Activated CD8-positive, alpha-beta memory T cell treated with anti-CD3 and anti-CD28 coated beads for 24 hours (primary cell): ENCODE measurements at regions not wholly inside any gene's neighbourhood (a gene's known extent, or its start where the extent isn't known, plus 50 kb on each side); places are given as distances from the start of the nearest gene placed in this dataset.
"Not testable (repeated sequence)": the region's sequence is repeated elsewhere in the genome, so short reads cannot be mapped to it uniquely, and the experiment has no call there.

ENCODE experiments used
- DNase-seq: peaks from one replicate; pipeline ENCODE4 v3.0.0-alpha.2; 2020

DNA sequence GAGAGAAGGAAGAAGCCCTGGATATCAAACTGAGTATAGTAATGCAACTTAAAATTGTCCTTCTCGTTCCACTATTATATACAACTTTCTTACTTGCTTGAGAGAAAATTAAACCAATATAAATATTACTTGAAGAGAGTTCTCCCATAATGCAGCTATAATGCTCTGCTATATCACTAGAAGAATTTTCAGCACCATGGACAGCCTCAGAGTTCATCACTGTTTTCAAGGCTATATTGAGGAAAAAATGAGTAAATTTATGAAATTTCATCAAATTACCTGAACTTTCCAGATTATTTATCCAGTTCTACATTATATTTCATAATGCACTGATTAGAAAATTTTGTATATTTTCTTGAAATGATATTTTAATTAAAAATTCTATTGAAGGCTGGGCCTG, 1053.5 kb upstream of the FAM98A start:
- no peak for DNase-seq

DNA sequence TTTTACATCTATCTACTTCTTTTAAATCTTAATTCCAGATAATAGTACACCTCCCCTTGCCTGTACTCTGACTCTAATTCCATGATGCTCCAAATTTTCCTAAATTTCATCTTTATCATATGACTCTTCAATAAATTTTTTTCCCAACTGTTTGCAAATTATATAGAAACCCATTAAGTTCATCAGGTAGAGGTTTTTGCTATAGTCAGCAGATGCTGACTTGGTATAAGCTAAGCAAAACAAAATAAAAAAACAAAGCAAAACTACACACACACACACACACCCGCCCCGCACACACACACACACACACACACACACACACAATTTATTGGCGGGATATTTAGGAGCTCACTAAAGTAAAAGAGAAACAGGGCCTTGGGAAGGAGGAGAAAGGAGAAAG, 1047.8 kb upstream of the FAM98A start:
- no peak for DNase-seq

DNA sequence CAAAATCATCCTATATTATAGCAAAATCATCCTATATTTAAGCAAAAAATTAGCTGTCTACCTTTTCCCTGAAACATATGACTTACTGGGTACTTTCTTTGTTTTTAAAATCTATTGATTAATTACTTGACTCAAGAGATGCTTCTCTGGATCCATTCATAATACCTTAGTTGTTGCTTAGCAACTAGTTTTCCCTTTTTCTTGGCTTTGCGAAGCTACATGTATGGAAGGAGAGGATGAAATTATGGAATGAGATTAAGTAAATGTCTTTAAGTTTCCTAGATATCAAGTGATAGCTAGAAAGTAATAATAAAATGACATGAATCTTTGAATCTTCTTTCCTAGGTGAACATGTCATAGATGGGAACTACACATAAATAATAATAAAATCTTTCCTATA, 1033.2 kb upstream of the FAM98A start:
- DNase-seq, result no peak

- DNase-seq, result no peak
Observed at GRCh38 chr2:34627003-34627402, 1027.9 kb upstream of the FAM98A start.

GRCh38 chr2:34604164-34604563, 1005.1 kb upstream of the FAM98A start:
- no peak for DNase-seq

- DNase-seq, result no peak
Observed at GRCh38 chr2:34602262-34602661, 1003.2 kb upstream of the FAM98A start.

- DNase-seq, result no peak
Observed at GRCh38 chr2:34601561-34601960, 1002.5 kb upstream of the FAM98A start.

DNA sequence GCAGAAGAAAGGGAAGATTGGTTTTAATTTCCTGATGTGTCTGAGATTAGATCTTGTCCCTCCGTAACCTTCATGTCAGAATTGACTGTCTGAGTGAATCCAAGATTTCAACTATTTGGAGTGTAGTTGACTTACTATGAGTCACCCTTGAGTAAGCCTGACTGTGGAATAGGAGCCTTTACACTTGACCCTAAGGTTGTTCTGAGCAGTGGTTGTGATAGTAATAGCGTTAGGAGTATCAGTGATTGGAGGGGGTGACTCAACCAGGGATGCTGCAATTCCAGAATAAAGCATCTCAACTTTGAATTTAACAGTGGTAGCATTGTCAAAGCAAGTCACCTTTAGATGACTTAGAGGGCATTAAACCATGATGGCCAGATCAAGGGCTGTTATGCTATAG, 979.5 kb upstream of the FAM98A start:
- DNase-seq, result no peak

DNA sequence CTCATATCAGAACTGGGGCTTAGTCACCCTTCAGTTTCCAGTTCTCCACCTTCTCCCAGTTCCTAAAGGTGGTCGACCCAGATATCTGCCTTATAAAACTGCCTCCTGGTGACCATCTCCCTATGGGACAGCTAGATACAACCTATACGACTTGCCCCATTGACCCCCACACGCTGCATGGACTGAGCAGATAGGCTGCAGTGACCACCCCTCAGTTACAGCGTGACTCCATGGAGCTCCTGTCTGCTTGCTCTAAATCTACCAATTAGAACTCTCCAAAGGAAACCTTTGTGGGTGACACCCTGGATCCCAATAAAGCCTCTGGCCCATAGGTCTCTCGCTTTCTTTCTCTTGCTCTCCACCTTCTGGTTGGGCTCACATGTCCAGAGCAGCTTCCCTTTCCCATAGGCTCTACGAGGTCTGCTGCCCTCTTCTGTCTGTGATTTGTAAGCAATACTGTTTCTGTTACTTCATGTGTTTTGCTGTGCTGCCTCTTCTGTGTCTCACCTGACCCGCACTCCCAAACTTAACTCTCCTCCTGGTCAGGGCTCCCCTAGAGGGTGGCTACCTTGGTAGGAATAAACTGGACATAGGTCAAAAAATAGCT, 971.3 kb upstream of the FAM98A start:
- no peak for DNase-seq

GRCh38 chr2:34567128-34567527, 968.0 kb upstream of the FAM98A start:
- DNase-seq, result no peak

- DNase-seq, result no peak
Observed at GRCh38 chr2:34552337-34552736, 953.2 kb upstream of the FAM98A start.

GRCh38 chr2:34549710-34550345, 950.7 kb upstream of the FAM98A start:
- DNase-seq, result no peak

- no peak for DNase-seq
Observed at GRCh38 chr2:34547900-34548299, 948.8 kb upstream of the FAM98A start.

DNA sequence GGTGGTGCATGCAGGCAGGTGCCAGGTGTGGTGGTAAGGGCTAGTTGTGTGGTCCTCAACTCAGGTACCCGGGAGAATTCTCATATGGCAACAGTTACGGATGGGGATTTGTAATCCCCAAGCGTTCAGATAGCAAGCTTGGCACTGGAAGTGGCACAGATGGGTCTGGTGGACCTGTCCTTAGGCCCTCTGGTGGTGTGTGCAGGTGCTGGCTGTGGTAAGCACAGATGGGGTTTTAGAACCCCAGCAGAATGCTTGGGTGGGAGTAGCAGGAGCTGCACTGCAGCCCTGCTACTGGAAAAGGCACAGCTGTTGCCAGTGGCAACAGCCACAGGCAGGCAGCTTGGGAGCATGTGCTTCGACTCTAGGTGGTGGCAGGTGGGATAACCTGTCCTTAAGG, 948.2 kb upstream of the FAM98A start:
- no peak for DNase-seq

- DNase-seq, result no peak
Observed at GRCh38 chr2:34545486-34546136, 946.5 kb upstream of the FAM98A start.

DNA sequence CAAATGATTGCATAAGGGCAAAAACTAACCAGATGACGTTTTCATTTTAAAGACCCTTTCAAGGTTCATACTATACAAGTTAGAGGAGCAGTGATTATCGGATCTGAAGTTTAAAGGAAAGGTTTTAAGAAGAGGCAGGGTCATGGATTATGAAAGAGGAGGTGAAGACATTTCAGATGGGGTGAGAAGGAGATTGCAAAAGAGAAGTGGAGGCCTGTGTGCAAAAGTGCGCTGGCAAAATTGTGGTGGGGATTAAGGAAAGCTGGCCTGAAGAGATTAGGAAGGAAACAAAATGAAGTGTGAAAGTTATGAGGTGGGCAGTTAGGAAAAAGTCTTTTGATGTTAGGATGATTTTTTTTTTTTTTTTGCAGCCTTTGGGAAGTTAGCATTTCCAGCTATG, 935.7 kb upstream of the FAM98A start:
- DNase-seq, result no peak

DNA sequence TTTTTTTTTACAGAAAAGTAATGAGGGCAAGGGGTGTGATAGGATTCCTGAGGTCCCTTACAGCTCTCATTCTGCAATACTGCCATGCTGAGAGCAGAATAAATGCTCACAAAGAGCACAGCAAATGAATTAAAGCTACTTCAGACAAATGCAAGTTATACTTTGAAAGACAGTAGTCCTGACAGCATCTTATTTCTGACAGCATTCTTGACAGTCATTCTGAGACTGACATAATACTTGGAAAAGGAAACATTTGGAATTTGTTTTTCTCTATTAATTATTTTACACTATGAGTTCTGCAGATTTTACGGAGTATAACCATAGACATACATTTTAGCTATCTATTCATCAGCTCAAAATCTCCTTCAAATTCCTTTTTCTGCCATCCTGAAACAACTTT, 935.2 kb upstream of the FAM98A start:
- no peak for DNase-seq

DNA sequence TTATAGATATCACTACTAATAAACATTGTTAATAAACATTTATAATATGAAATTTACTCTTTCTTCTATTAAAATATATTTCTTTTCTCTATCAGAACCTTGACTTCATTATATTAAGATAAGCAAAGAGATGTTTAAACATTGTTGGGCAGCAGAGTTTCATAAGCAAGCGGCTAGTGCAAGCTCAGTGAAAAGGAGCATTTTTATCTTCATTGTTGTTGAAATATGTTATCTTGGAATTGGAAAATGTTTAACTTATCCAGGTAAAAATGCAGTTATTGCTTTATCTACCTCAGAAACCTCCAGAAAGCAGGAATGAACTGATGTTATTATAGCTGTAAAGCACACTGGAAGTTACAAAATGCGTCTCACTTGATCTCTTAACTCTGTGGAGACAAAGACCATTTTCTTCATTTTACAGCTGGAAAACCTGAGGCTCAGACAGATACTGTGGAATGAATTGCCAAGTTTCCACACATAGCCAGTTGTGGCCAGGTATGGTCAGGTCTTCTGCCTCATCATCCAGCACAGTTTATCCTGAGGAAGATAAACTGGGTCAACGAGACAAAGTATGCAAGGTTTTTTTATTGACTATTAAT, 934.6 kb upstream of the FAM98A start:
- DNase-seq, result no peak

- DNase-seq, result no peak
Observed at GRCh38 chr2:34529965-34530364, 930.9 kb upstream of the FAM98A start.

- DNase-seq, result no peak
Observed at GRCh38 chr2:34523958-34524514, 924.9 kb upstream of the FAM98A start.

DNA sequence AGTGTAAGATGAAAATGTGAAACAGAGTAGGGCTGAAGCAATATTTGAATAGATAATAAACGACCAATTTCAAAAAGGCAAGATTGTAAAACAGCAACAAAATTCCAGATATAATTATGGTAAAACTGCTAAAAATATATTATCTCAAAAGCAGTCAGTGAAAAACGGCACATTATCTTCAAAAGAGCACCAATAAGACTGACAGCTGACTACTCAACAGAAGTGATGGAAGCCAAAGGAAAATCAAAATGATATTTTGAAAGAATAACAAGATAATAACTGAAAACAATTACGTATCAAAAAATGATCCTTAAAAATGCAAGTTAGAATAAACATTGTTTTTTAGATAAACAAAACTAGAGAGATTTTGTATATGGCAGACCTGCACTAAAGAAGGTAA, 920.6 kb upstream of the FAM98A start:
- DNase-seq, result no peak

DNA sequence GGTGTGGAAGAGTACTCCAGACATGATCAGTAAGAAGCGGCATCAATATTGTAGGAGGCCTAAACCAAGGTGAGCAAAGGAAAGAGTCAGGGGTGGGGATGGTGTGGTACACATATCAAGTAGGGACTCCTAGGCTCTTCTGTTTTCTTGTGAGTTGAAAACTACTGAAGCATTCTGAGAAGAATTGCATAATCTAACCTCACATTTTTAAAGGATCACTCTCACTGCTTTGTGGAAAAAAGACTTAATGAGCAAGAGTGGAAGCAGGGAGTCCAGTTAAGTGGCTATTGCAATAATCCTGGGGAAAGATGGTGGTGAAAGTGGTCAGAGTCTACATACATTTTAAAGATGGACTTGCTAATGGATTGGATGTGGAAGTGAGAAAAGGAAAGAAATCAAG, 899.5 kb upstream of the FAM98A start:
- no peak for DNase-seq

DNA sequence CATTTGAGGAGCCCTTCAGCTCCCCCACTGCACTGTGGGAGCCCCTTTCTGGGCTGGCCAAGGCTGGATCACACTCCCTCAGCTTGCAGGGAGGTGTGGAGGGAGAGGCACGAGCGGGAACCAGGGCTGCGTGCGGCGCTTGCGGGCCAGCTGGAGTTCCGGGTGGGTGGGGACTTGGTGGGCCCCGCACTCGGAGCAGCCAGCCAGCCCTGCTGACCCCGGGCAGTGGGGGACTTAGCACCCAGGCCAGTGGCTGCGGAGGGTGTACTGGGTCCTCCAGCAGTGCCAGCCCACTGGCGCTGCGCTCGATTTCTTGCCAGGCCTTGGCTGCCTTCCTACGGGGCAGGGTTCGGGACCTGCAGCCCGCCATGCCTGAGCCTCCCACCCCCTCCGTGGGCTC, 895.1 kb upstream of the FAM98A start:
- DNase-seq, result not testable (repeated sequence)
